ENCODE measurements at regions not wholly inside any gene's neighbourhood (a gene's known extent, or its start where the extent isn't known, plus 50 kb on each side); places are given as distances from the start of the nearest gene placed in this dataset.

GRCh38 chr18:39835303-39836030, 2119.6 kb upstream of the PIK3C3 start:
- no peak for DNase-seq

GRCh38 chr18:39834636-39835035, 2120.4 kb upstream of the PIK3C3 start:
- no peak for DNase-seq

- no peak for DNase-seq
Observed at GRCh38 chr18:39825485-39826150, 2129.4 kb upstream of the PIK3C3 start.

GRCh38 chr18:39806525-39806924, 2148.5 kb upstream of the PIK3C3 start:
- no peak for DNase-seq

- DNase-seq = no peak
Observed at GRCh38 chr18:39805218-39805617, 2149.8 kb upstream of the PIK3C3 start.

- no peak for DNase-seq
Observed at GRCh38 chr18:39802648-39803229, 2152.3 kb upstream of the PIK3C3 start.

- no peak for DNase-seq
Observed at GRCh38 chr18:39801848-39802247, 2153.2 kb upstream of the PIK3C3 start.

- no peak for DNase-seq
Observed at GRCh38 chr18:39801010-39801409, 2154.0 kb upstream of the PIK3C3 start.

- no peak for DNase-seq
Observed at GRCh38 chr18:39799006-39799405, 2156.0 kb upstream of the PIK3C3 start.

- no peak for DNase-seq
Observed at GRCh38 chr18:39796393-39796792, 2158.6 kb upstream of the PIK3C3 start.

- no peak for DNase-seq
Observed at GRCh38 chr18:39795350-39795749, 2159.7 kb upstream of the PIK3C3 start.

GRCh38 chr18:39793609-39794008, 2161.4 kb upstream of the PIK3C3 start:
- no peak for DNase-seq

- DNase-seq = no peak
Observed at GRCh38 chr18:39788383-39788782, 2166.7 kb upstream of the PIK3C3 start.

- no peak for DNase-seq
Observed at GRCh38 chr18:39786477-39786876, 2168.6 kb upstream of the PIK3C3 start.

- DNase-seq = no peak
Observed at GRCh38 chr18:39784541-39784940, 2170.5 kb upstream of the PIK3C3 start.

- no peak for DNase-seq
Observed at GRCh38 chr18:39781565-39781964, 2173.5 kb upstream of the PIK3C3 start.

- no peak for DNase-seq
Observed at GRCh38 chr18:39780774-39781173, 2174.3 kb upstream of the PIK3C3 start.

- no peak for DNase-seq
Observed at GRCh38 chr18:39779926-39780325, 2175.1 kb upstream of the PIK3C3 start.

GRCh38 chr18:39776766-39777165, 2178.3 kb upstream of the PIK3C3 start:
- DNase-seq = no peak

GRCh38 chr18:39774957-39775598, 2180.0 kb upstream of the PIK3C3 start:
- no peak for DNase-seq

- DNase-seq = no peak
Observed at GRCh38 chr18:39773646-39774045, 2181.4 kb upstream of the PIK3C3 start.

- DNase-seq = no peak
Observed at GRCh38 chr18:39772155-39772919, 2182.7 kb upstream of the PIK3C3 start.

GRCh38 chr18:39770399-39770798, 2184.6 kb upstream of the PIK3C3 start:
- DNase-seq = no peak
